ENCODE measurements at regions not wholly inside any gene's neighbourhood (a gene's known extent, or its start where the extent isn't known, plus 50 kb on each side); places are given as distances from the start of the nearest gene placed in this dataset.

DNA sequence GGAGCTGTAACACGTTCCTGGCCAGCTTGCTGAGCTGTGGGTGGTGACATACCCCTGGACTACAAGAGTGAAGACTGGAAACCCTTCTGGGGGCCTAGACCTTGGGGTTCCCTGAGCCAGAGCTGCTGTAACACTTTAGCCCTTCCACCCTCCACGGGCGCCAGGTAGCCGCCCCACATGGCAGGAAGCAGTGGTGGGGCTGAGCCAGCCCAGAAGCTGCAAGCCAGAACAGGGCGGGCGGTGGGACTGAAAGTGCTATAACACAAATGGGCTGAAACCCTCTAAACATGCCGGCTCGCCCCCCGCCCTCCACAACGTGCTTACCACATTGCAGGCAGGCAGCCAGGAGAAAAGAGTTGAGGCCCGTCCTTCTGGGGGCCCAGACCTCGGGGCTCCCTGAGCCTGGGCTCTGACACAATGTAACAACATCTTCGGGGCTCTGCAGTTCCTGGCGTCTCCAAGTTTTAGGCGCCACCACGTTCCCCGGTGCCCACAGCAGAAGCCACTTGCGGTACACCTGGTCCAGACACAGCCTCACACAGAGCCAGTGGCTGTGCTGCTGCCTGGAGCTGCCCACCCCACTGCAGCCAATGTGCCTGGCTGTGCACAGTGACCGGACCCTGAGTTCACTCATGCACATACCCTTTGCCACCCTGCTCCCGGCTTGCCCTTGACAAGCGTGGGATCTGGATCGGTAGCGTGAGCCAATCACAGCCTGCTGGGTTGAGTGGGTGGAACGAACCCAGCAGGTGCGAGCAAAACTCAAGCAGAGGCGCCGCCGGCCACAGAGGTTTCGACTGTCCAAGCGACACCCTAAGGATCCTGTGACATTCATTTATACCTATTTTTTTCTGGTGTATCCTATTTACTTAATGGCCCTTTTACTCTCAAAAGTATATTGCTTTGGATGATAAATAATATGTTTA lies 127.4 kb upstream of the FHL2 start:
- TF ChIP-seq EP300 (IDR thresholded peaks at IDR 0.05; ENCODE audit: borderline replicate concordance) (no peak), YY1 (IDR thresholded peaks at IDR 0.05; ENCODE audit: low read depth) (no peak), TEAD4 (IDR thresholded peaks at IDR 0.05) (no peak), TCF12 (IDR thresholded peaks at IDR 0.05; ENCODE audit: low read depth) (no peak), TAF1 (IDR thresholded peaks at IDR 0.05; ENCODE audit: low read depth) (0 out of 2 replicates have a peak, but pooled peaks have one; percentile 12), CEBPB (IDR thresholded peaks at IDR 0.05) (no peak), FOXM1 (IDR thresholded peaks at IDR 0.05; ENCODE audit: borderline replicate concordance, low read depth) (no peak)
- TF ChIP-seq, protein P1, sequence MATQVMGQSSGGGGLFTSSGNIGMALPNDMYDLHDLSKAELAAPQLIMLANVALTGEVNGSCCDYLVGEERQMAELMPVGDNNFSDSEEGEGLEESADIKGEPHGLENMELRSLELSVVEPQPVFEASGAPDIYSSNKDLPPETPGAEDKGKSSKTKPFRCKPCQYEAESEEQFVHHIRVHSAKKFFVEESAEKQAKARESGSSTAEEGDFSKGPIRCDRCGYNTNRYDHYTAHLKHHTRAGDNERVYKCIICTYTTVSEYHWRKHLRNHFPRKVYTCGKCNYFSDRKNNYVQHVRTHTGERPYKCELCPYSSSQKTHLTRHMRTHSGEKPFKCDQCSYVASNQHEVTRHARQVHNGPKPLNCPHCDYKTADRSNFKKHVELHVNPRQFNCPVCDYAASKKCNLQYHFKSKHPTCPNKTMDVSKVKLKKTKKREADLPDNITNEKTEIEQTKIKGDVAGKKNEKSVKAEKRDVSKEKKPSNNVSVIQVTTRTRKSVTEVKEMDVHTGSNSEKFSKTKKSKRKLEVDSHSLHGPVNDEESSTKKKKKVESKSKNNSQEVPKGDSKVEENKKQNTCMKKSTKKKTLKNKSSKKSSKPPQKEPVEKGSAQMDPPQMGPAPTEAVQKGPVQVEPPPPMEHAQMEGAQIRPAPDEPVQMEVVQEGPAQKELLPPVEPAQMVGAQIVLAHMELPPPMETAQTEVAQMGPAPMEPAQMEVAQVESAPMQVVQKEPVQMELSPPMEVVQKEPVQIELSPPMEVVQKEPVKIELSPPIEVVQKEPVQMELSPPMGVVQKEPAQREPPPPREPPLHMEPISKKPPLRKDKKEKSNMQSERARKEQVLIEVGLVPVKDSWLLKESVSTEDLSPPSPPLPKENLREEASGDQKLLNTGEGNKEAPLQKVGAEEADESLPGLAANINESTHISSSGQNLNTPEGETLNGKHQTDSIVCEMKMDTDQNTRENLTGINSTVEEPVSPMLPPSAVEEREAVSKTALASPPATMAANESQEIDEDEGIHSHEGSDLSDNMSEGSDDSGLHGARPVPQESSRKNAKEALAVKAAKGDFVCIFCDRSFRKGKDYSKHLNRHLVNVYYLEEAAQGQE (IDR thresholded peaks at IDR 0.05; ENCODE audit: low read depth) = no peak
